HL-60 (cell line): ENCODE measurements at regions not wholly inside any gene's neighbourhood (a gene's known extent, or its start where the extent isn't known, plus 50 kb on each side); places are given as distances from the start of the nearest gene placed in this dataset.

Experiments
- CTCF ChIP-seq: IDR thresholded peaks from one replicate; pipeline ENCODE4 v1.5.1; 2011; ENCODE audit warnings: low read length, control low read depth, inconsistent platforms; ENCODE audit not compliant: insufficient read depth
- POLR2AphosphoS5 ChIP-seq: IDR thresholded peaks from 2 replicates; pipeline ENCODE4 v1.6.1; 2012; ENCODE audit warnings: low read depth
- REST ChIP-seq: IDR thresholded peaks from 2 replicates; pipeline ENCODE4 v1.6.1; 2012; ENCODE audit warnings: low read depth; ENCODE audit not compliant: insufficient replicate concordance

GRCh38 chr10:128540781-128541761 is 414.8 kb upstream of the MKI67 start:
- no peak for TF ChIP-seq CTCF
- TF ChIP-seq POLR2AphosphoS5: no peak
- TF ChIP-seq REST: no peak
